HG03066 (cell line): ENCODE measurements at regions not wholly inside any gene's neighbourhood (a gene's known extent, or its start where the extent isn't known, plus 50 kb on each side); places are given as distances from the start of the nearest gene placed in this dataset.

Experiments
- ATAC-seq: cut with Tn5 transposase; IDR thresholded peaks from one replicate; pipeline ENCODE4 v1.9.1; 2021; ENCODE audit warnings: low read depth; ENCODE audit not compliant: unreplicated experiment

DNA sequence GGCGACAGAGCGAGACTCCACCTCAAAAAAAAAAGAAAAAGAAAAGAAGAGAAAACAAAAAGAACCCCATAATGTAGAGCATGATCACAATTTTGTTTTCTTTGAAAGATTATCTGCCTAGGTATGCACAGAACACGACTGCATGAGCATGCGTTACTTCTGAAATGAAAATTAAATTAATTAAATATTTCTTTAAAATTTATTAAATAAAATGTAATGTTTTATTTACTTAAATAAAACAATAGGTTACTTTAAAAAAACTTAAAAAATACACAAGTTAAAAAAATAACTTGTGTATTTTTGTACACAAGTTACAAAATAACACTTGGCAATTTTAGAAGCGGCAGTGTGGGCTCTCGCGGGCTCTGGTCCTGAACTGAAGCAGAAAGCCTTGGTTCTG lies 107.8 kb downstream of the TFAP2A start:
- no peak for ATAC-seq

DNA sequence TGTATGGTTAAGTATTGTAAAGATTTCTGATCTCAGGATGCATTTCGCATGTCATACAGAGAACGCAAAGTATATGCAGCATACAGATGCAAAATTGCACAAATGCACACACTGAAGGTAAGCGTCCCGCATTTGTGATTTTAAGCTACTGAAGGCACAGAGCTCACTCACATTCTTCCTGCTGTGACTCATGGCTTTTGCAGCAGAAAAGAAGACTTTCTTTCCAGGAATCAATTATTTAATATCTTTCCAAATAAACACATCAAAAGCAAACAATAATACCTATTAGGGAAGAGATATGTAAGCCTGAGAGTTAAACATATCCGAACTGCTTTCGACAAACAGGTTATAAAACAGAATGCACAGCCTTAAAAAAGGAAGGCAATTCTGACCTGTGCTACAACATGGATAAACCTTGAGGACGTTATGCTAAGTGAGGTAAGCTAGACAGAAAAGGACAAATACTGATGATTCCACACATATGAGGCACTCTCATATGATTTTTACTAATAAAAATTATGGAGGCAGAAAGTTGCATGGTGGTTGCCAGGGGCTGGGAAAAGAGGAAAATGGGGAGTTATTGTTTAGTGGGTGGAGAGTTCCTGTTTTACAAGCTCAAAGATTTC lies 109.0 kb downstream of the TFAP2A start:
- ATAC-seq = no peak

- ATAC-seq = no peak
Observed at GRCh38 chr6:10303608-10304506, 111.0 kb downstream of the TFAP2A start.

DNA sequence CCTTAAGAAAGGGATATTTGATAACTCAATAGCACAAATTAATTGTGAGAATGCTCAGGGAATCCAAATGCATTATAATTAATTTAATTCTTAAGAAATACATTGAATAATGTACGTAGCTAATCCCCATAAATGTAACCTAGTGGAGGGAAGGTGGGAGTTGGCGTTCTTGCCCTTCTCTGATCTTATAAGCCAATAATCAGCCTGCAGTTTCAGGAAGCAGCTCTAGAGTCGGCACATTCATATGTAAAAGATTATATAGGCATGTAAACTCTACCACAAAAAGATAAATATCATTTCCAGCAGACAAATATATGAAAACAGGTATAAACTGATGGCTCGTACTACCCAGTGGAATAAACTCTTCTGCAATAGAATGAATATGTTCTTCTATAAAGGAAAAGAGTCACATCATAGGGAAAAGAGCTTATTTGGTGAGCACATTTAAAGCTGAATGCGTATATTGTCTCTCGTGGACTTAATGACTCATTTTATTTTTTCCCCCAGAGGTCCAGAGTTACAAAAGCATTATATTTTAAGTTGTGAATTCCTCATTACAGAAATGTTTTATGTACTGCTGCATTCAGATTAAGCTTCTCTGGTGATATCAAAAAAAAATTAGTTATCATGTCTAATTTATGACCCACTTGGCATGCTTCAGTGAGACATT lies 112.2 kb downstream of the TFAP2A start:
- no peak for ATAC-seq

- no peak for ATAC-seq
Observed at GRCh38 chr6:10300071-10300470, 114.8 kb downstream of the TFAP2A start.

DNA sequence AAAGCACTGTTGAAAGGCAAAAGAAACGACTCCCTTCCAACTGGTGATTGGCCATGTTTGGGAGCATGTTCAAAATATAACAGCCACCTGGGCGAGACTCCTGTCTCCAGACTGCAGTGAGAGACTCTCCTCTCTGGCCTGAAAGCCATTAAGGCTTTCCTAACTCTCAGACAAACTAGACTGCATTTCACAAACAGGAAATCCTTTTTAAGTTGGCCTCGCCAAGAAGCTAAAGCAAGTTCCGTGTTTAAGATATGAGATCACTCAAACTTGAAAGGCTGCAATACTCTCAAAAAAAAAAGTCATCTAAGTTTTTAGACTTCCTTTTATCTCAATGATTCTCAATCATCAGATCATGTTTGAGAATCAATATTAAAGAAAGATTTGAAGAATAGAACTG lies 117.0 kb downstream of the TFAP2A start:
- ATAC-seq = no peak

GRCh38 chr6:10278746-10279145 lies 136.1 kb downstream of the TFAP2A start:
- ATAC-seq = no peak

DNA sequence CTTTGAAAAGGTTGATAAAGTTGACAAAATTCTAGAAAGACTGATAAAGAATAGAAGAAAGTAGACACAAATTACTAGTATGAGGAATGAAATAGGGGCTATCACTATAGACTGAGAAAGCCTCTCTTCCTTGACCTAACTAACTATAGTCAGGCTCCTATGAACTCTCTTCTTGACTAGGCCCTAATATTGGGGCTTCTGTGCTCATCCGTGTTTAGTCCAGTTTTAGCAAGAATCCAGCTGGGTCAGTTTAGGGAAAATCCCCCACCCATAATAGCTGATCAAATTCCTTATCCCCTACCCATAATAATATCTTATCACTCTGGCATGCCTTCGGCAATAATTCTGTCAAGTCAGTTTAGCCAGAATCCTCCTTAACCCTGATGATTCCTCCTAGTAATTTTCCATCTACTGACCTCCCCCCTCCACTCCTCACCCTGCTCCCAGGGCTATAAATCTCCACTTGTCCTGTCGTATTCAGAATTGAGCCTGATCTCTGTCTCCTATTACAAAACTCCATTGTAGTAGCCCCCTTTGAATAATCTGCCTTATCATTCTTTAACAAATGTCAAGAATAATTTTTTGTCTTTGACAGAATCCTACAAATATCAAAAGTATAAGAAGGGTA lies 138.1 kb downstream of the TFAP2A start:
- ATAC-seq = no peak

GRCh38 chr6:10276106-10276505 lies 138.8 kb downstream of the TFAP2A start:
- ATAC-seq = no peak

DNA sequence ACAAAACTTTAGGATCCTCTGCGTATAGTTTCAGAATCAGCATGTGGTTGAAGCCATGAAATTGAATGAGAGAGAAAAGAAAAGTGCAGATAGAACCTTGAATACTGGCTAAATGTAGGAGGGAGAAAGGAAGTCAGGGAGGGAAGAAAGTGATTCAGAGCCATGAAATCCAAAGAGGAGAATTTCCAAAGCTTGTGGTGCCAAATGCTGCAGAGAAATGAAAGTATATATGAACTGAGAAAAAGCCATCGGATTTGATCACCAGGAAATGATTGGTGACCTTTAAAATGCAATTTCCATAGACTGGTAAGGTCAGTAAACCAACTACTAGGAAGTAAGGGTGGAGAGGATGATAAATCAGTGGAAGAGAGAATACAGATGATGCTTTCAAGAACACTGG lies 142.3 kb downstream of the TFAP2A start:
- ATAC-seq = no peak

GRCh38 chr6:10271982-10272381 lies 142.9 kb downstream of the TFAP2A start:
- ATAC-seq = no peak

DNA sequence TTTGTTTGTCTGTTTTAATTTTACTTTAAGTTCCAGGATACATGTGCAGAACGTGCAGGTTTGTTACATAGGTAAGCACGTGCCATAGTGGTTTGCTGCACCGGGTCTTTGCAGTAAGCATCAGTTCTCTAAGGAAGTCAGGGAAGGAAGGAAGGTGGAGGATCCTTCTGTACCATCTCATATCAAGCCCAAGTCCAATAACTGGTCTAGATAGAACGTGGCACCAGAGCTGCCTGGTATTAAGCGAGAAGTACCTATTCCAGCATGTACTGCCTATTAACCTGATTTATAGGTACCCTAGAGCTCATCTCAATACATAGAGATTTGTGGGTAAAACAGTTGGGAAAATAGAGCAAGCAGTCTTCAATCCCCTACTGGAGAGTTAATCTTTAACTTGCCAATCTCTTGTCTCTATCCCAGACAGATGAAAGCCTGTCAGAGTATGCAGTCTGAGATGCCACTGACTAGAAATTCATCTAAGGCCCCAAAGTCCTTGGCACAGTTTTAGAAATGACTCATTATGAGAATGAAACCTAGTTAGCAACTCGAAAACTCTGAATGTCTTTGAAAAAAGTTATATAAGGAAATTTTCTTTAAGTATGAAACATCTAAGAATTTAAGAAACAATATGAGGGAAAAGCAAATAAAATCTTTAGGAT lies 144.9 kb downstream of the TFAP2A start:
- no peak for ATAC-seq

DNA sequence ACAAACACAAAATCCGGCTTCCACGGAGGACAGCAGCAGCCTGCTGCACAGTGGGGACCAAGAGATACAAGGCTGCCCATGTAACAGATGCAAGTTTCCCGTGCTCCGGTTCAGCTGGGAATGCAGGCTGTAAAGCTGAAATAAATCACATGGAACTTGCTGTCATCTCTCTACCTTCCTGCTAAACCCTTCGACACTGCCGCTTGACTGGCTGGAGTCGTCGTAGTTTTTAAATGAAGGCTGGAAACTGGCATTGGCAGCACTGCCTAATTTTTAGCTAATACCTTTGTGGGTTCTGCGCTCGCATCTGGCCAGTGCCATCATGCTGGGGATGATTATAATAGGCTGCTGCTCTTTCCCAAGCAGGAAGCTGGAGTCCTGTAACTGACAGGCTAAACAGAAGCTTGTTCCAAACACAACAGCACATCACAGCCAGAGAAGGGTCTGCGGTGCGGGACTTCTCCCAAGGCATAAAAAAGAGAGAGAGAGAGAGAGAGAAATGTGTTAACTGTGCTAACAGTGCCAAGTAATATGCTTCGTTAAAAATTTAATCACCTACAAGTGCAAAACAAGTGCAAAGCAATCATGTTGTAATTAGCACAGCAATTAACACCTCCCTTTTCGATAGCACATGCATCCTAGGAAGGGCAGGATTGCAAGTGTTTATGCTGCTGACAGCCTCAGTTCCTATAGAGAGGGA lies 146.1 kb downstream of the TFAP2A start:
- ATAC-seq = no peak

DNA sequence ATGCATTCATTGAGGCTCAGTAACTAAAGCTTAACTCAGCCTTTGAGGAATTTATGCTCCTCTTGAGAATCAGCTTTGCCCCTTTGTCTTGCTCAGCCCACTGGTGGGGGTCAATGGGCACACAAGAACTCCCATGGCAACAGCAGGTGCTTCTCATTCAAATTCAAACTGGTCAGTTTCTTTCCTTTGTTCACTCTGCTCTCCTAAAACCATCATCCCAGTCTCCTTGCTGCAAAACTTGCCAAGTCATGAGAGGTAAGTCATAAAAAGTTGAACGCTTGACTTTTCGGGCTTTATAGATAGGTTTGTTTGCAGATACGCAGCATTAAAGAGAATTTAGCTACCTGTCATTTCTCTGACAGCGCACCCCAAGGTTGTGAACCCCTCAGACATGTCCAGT lies 146.8 kb downstream of the TFAP2A start:
- ATAC-seq = no peak

GRCh38 chr6:10266462-10266861 lies 148.4 kb downstream of the TFAP2A start:
- ATAC-seq = no peak

- ATAC-seq = no peak
Observed at GRCh38 chr6:10266061-10266460, 148.8 kb downstream of the TFAP2A start.

DNA sequence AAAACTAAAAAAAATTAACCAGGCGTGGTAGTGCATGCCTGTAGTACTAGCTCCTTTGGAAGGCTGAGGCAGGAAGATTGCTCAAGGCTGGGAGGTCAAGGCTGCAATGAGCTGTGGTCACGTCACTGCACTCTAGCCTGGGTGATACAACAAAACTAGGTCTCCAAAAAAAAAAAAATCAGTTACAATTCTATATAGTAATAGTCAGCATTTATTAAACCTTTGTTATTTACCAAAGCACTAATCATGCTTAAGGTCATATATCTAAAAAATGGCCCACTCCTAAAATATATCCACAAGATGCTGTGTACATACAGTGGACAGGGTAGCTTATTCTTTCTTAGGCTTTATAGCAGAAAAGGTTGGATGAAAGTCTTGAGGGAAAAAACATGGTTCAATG lies 152.4 kb downstream of the TFAP2A start:
- ATAC-seq = no peak

- no peak for ATAC-seq
Observed at GRCh38 chr6:10259671-10260070, 155.2 kb downstream of the TFAP2A start.

GRCh38 chr6:10258341-10258740 lies 156.5 kb downstream of the TFAP2A start:
- no peak for ATAC-seq

DNA sequence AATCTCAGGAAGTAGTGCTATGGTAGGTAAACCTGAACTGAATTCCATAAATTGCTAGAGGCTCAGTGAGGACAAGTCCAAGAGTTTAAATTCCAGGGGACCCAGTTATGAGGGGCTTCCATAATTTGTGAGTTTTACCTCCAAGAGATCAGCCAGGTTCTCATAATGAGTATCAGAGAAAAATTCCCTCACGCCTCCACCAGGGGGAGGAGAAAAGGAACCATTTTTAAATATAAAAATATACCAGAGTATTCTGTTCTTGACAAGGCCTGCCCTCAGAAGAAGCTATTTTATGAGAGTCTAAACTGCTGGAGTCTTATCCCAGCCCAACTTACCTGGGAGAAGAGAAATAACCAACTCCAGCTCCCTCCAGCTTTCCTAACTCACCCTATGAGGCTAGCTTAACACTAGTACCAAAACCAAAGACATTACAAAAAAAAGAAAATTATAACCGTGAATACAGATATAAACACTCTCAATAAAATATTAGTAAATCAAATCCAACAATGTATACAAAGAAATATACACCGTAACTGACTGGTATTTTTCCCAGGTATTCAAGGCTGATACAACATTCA lies 158.7 kb downstream of the TFAP2A start:
- no peak for ATAC-seq
